VCaP (cell line): ENCODE measurements at regions not wholly inside any gene's neighbourhood (a gene's known extent, or its start where the extent isn't known, plus 50 kb on each side); places are given as distances from the start of the nearest gene placed in this dataset.

Source experiments
- H3K27ac ChIP-seq: fragments of 450-650 bp; 2 replicates; pipeline ENCODE4 v1.5.1; 2017
- TF ChIP-seq, protein P1 (sequence below): fragments of 450-650 bp; conservative IDR thresholded peaks from 2 replicates; pipeline ENCODE4 v1.5.1; 2017; ENCODE audit warnings: mild to moderate bottlenecking, moderate library complexity

DNA sequence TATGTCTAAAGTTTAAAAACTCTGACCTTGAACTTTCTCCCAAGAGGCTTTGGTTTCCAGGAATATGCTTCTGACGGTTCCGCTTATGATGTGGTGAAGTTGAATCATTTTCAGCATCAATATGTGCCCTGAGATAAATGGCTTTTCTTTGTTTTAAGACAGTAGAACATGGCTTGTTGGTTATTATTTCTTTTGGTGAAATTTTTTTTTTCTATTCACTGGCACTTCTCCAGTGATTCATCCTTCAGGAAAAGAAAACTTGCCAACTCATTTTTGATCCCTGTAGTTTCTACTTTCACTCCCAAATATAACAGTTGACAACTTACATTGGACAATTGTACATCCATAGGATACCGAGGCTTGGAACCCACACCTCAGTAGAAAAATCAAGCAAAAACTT is 1301.2 kb upstream of the FLRT2 start:
- TF ChIP-seq, protein P1, sequence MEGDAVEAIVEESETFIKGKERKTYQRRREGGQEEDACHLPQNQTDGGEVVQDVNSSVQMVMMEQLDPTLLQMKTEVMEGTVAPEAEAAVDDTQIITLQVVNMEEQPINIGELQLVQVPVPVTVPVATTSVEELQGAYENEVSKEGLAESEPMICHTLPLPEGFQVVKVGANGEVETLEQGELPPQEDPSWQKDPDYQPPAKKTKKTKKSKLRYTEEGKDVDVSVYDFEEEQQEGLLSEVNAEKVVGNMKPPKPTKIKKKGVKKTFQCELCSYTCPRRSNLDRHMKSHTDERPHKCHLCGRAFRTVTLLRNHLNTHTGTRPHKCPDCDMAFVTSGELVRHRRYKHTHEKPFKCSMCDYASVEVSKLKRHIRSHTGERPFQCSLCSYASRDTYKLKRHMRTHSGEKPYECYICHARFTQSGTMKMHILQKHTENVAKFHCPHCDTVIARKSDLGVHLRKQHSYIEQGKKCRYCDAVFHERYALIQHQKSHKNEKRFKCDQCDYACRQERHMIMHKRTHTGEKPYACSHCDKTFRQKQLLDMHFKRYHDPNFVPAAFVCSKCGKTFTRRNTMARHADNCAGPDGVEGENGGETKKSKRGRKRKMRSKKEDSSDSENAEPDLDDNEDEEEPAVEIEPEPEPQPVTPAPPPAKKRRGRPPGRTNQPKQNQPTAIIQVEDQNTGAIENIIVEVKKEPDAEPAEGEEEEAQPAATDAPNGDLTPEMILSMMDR = no peak
- no peak overlapping the region for H3K27ac ChIP-seq

GRCh38 chr14:84234281-84234680 is 1295.7 kb upstream of the FLRT2 start:
- H3K27ac ChIP-seq = no peak overlapping the region
- TF ChIP-seq, protein P1 = no peak

GRCh38 chr14:84236290-84236689 is 1293.7 kb upstream of the FLRT2 start:
- TF ChIP-seq, protein P1 = no peak
- no peak overlapping the region for H3K27ac ChIP-seq

- H3K27ac ChIP-seq = no peak overlapping the region
- TF ChIP-seq, protein P1 = no peak
Observed at GRCh38 chr14:84237881-84238280, 1292.1 kb upstream of the FLRT2 start.

DNA sequence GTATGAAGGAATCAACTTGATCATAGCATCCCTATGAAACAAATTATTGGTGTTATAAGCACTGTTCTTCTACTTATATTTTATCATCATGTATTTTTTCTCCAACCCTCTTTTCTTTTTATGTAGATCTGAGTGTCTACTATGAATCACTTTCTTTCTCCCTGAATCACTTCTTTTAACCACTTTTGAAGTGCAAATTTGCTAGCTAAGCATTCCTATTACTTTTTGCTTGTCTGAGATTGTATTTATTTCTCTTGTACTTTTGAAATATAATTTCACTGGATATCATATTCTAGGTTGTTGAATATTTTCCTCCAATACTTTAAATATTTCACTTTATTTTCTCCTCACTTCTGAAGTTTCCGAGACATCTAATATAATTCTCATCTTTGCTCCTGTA is 1282.3 kb upstream of the FLRT2 start:
- no peak overlapping the region for H3K27ac ChIP-seq
- TF ChIP-seq, protein P1 = no peak

DNA sequence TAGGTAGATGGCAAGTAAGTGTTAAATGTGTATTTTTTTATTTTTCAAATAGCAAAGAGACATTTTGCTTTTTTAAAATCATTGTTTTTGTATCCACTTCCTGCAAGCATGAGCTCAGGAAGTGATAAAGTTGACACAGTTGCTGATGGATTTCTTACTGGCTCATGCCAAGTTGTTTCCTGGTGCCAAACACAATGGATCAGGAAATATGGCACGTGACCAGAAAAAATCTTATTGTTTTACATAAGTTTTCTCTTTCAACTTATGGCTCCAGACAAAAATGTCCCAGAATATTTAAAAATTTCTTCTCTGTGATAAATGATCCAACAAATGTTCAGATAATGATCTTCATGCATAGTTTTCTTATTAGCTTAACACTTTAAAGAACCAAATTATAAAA is 1279.1 kb upstream of the FLRT2 start:
- TF ChIP-seq, protein P1 = no peak
- no peak overlapping the region for H3K27ac ChIP-seq

- TF ChIP-seq, protein P1 = no peak
- H3K27ac ChIP-seq = no peak overlapping the region
Observed at GRCh38 chr14:84251411-84252115, 1278.4 kb upstream of the FLRT2 start.
